Vagina (tissue), 2 donors: ENCODE measurements at regions not wholly inside any gene's neighbourhood (a gene's known extent, or its start where the extent isn't known, plus 50 kb on each side); places are given as distances from the start of the nearest gene placed in this dataset.

Experiments
- CTCF ChIP-seq, 3 experiments: fragments of 450-650 bp in 2 of 3; fragments of 200-600 bp in 1 of 3; sonication (generic) in 1 of 3; IDR thresholded peaks; one replicate each; pipeline ENCODE4 v1.5.1; 2017 to 2019; ENCODE audit warnings: antibody characterized with exemption in 3 of 3, mild to moderate bottlenecking in 2 of 3, moderate library complexity in 2 of 3
- POLR2A ChIP-seq, 2 donors: fragments of 450-650 bp; IDR thresholded peaks; one replicate each; pipeline ENCODE4 v1.6.1; 2017; ENCODE audit warnings: antibody characterized with exemption in 2 of 2, mild to moderate bottlenecking in 2 of 2, moderate library complexity in 2 of 2
- POLR2AphosphoS5 ChIP-seq, 2 donors: sonication (generic); formaldehyde crosslinking; IDR thresholded peaks; one replicate each; pipeline ENCODE4 v1.9.0; 2017; ENCODE audit warnings: antibody characterized with exemption in 2 of 2, mild to moderate bottlenecking in 2 of 2, low read depth in 1 of 2; ENCODE audit not compliant: insufficient read depth in 1 of 2

- TF ChIP-seq POLR2A (IDR thresholded peaks at IDR 0.05) (no peak), CTCF (IDR thresholded peaks at IDR 0.05) (no peak), POLR2AphosphoS5 (IDR thresholded peaks at IDR 0.05; ENCODE audit: insufficient read depth in 1 of 2, low read depth in 1 of 2) (no peak)
Measured at GRCh38 chr11:130762638-130763037, 153.6 kb downstream of the SNX19 start.
